Lower lobe of right lung (tissue), 2 donors: ENCODE measurements at regions not wholly inside any gene's neighbourhood (a gene's known extent, or its start where the extent isn't known, plus 50 kb on each side); places are given as distances from the start of the nearest gene placed in this dataset.

Experiments
- ATAC-seq, 2 donors: fragments of 200-7000 bp; cut with Tn5 transposase; one replicate each; pipeline ENCODE4 v1.9.1; 2020 to 2022; ENCODE audit warnings: mild to moderate bottlenecking in 2 of 2, moderate library complexity in 2 of 2
- DNase-seq: peaks from one replicate; pipeline ENCODE4 v3.0.0-alpha.2; 2020
- H3K27ac ChIP-seq: fragments of 200-600 bp; one replicate; pipeline ENCODE4 v1.8.0; 2022
- H3K27me3 ChIP-seq: fragments of 200-600 bp; one replicate; pipeline ENCODE4 v1.8.0; 2022; ENCODE audit warnings: low read depth
- H3K36me3 ChIP-seq: fragments of 200-600 bp; one replicate; pipeline ENCODE4 v1.8.0; 2022; ENCODE audit warnings: mild to moderate bottlenecking
- H3K4me1 ChIP-seq: fragments of 200-600 bp; one replicate; pipeline ENCODE4 v1.8.0; 2022
- H3K4me3 ChIP-seq: fragments of 200-600 bp; one replicate; pipeline ENCODE4 v1.8.0; 2022; ENCODE audit warnings: mild to moderate bottlenecking
- H3K9me3 ChIP-seq: fragments of 200-600 bp; one replicate; pipeline ENCODE4 v1.8.0; 2022
- intact Hi-C: fragments of 100-400 bp; cut with DNase I; formaldehyde crosslinking; loops from one replicate; pipeline ENCODE4 v1.11.0; 2022
- TF ChIP-seq, protein P1 (sequence below): fragments of 200-600 bp; IDR thresholded peaks from one replicate; pipeline ENCODE4 v1.8.0; 2022; ENCODE audit warnings: antibody characterized with exemption, mild to moderate bottlenecking
- donor health status: DM: no; HTN: yes; CAD: no; lungs with severe emphysema.

DNA sequence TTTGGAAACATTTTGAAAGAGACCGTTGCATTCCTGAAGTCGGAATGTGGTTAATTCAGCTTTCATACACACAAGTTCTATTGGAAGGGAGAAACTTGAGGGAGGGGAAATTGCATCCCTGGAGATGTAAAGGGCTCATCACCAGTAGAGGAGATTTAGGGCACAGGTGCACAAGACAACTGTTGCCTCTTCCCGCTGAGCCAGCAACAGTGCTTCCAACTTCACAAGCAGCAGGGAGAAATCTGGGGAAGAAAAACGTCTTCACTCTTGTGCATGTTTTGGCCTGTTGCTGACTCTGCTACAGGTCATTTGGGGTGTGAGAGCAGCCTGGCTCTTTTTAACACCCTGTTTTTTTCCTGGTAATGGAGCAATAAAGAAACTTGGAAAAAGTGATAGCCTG is 277.9 kb downstream of the GAS1 start:
- Histone ChIP-seq H3K9me3 (peaks cover 8% of the 10 kb centered on the region), H3K4me3 (no peak overlapping the region), H3K4me1 (no peaks in the 10 kb centered on the region), H3K27me3 (no peaks in the 10 kb centered on the region), H3K27ac (no peak overlapping the region), H3K36me3 (no peaks in the 10 kb centered on the region)
- ATAC-seq (no peak), DNase-seq (no peak)
- TF ChIP-seq, protein P1, sequence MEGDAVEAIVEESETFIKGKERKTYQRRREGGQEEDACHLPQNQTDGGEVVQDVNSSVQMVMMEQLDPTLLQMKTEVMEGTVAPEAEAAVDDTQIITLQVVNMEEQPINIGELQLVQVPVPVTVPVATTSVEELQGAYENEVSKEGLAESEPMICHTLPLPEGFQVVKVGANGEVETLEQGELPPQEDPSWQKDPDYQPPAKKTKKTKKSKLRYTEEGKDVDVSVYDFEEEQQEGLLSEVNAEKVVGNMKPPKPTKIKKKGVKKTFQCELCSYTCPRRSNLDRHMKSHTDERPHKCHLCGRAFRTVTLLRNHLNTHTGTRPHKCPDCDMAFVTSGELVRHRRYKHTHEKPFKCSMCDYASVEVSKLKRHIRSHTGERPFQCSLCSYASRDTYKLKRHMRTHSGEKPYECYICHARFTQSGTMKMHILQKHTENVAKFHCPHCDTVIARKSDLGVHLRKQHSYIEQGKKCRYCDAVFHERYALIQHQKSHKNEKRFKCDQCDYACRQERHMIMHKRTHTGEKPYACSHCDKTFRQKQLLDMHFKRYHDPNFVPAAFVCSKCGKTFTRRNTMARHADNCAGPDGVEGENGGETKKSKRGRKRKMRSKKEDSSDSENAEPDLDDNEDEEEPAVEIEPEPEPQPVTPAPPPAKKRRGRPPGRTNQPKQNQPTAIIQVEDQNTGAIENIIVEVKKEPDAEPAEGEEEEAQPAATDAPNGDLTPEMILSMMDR: no peak
- intact Hi-C loops: no loop called here

DNA sequence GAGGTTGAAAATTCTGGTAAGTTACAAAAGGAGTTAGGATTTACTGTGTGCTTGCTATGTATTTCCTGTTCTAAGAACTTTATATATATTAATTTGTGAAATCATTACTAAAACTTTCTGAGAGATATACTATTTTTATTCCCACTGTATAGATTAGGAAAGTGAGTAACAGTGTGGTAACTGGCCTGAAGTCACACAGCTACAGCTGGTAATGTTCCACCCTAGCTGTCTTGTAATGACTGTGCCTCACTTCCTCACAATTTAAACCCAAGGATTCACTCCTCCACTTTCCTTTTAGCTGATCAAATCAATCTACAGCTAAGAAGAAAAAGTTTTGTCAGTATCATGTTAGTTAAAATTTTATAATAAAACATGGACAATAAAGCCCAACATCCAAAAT is 278.8 kb downstream of the GAS1 start:
- Histone ChIP-seq H3K27ac (no peak overlapping the region), H3K27me3 (no peaks in the 10 kb centered on the region), H3K9me3 (peaks cover 8% of the 10 kb centered on the region), H3K4me1 (no peaks in the 10 kb centered on the region), H3K36me3 (no peaks in the 10 kb centered on the region), H3K4me3 (no peak overlapping the region)
- intact Hi-C loops: no loop called here
- TF ChIP-seq, protein P1: no peak
- no peak for ATAC-seq
- no peak for DNase-seq

DNA sequence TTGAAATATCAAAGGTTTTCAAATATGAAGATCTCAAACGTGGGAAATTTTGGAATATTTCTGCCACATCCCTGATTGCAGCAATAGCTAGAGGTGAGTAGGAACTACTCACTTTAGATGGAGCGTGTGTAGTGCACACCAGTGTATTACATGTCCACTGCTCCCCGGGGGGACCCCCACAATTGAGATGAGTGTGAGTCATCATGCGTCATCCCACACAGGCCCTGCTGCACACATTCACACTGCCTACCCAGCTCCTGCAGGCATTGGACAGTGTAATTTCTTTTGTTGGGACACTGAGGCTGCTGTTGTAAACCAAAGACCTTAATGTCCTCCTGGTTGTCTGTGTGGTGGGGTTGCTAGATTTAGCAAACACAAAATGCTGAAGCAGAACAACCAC is 280.0 kb downstream of the GAS1 start:
- ATAC-seq: no peak
- intact Hi-C loops: no loop called here
- TF ChIP-seq, protein P1: no peak
- no peak overlapping the region for H3K27ac ChIP-seq
- DNase-seq: no peak
- no peaks in the 10 kb centered on the region for H3K4me1 ChIP-seq
- H3K36me3 ChIP-seq: no peaks in the 10 kb centered on the region
- H3K27me3 ChIP-seq: no peaks in the 10 kb centered on the region
- no peak overlapping the region for H3K4me3 ChIP-seq
- peaks cover 8% of the 10 kb centered on the region for H3K9me3 ChIP-seq

DNA sequence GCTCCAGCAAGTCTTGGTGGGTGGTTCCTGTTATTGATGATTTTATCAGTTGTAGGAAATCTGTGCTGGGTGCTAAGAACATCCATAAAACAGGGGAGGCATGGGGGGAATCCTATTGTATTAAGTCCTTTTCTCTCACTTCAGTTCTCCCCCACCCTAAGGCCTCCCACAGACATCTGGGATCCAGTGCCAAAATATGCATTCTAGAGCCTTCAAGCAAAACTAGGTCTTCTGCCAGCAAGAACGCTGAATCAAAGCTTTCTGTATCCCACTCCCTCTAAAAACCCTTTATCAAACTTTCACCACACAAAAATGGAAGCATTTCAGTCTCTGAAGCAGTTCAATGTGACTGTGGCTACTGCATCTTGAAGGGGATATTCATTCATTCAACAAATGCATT is 281.9 kb downstream of the GAS1 start:
- DNase-seq: no peak
- no peak for ATAC-seq
- no peaks in the 10 kb centered on the region for H3K36me3 ChIP-seq
- TF ChIP-seq, protein P1: no peak
- no peaks in the 10 kb centered on the region for H3K9me3 ChIP-seq
- H3K4me3 ChIP-seq: no peak overlapping the region
- H3K27ac ChIP-seq: no peak overlapping the region
- H3K4me1 ChIP-seq: no peaks in the 10 kb centered on the region
- intact Hi-C loops: no loop called here
- no peaks in the 10 kb centered on the region for H3K27me3 ChIP-seq

DNA sequence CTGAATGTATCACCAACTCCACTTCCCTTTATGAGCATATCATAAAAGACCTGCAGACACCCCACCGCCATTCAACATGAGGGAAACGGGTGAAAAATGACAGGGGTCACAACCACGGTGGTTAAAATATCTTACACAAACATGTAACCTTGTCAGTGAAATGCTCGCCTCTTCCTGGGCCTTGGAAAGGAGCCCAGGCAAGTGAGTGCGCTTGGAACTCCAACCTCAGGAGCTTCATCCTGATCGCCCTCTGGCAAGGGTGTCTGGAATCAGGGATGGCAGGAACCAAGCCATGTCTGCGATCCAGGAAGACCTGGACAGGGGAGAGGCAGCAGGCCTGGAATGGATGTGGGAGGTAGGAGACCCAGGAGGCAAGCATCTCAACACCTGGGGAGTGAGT is 282.7 kb downstream of the GAS1 start:
- Histone ChIP-seq H3K4me1 (no peaks in the 10 kb centered on the region), H3K9me3 (no peaks in the 10 kb centered on the region), H3K27me3 (no peaks in the 10 kb centered on the region), H3K4me3 (no peak overlapping the region), H3K36me3 (no peaks in the 10 kb centered on the region), H3K27ac (no peak overlapping the region)
- ATAC-seq (no peak), DNase-seq (no peak)
- TF ChIP-seq, protein P1: no peak
- intact Hi-C loops: no loop called here

DNA sequence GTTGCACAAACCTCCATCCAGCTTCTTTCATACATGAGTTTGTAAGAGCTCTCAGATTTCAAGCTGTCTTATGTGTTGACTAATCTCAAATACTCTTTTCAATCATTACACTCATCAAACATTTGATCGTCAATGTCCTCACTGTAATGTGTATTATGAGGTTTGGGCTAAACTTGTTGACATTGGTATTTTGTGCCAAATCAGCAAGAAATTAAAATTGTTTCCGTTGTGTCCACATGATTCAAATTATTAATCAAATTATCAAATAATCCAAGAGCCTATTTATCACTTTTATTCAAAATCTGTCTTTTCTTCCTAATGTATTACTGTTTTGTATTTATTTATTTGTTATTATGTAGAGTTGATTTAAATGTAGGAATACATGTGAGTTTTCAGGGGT is 283.4 kb downstream of the GAS1 start:
- intact Hi-C loops: no loop called here
- TF ChIP-seq, protein P1: no peak
- no peak overlapping the region for H3K27ac ChIP-seq

More for the DNA sequence above, 283.4 kb downstream of the GAS1 start:
- H3K4me1 ChIP-seq: no peaks in the 10 kb centered on the region
- no peak for ATAC-seq
- H3K36me3 ChIP-seq: no peaks in the 10 kb centered on the region
- no peaks in the 10 kb centered on the region for H3K9me3 ChIP-seq
- DNase-seq: no peak
- H3K27me3 ChIP-seq: no peaks in the 10 kb centered on the region
- H3K4me3 ChIP-seq: no peak overlapping the region
